Nephron progenitor cell (in vitro differentiated cells): ENCODE measurements at regions not wholly inside any gene's neighbourhood (a gene's known extent, or its start where the extent isn't known, plus 50 kb on each side); places are given as distances from the start of the nearest gene placed in this dataset.

ENCODE experiments used
- DNase-seq: peaks from one replicate; pipeline ENCODE4 v3.0.0; 2021
- H3K27ac Mint-ChIP-seq: 2 replicates; pipeline ENCODE4 v1.8.0; 2021; ENCODE audit warnings: mild to moderate bottlenecking, moderate library complexity, mixed read lengths
- H3K27me3 Mint-ChIP-seq: 2 replicates; pipeline ENCODE4 v1.8.0; 2021; ENCODE audit warnings: mild to moderate bottlenecking, low read depth, mixed read lengths; ENCODE audit not compliant: poor library complexity
- H3K36me3 Mint-ChIP-seq: 2 replicates; pipeline ENCODE4 v1.8.0; 2021; ENCODE audit warnings: low read depth, mixed read lengths
- H3K4me1 Mint-ChIP-seq: 2 replicates; pipeline ENCODE4 v1.8.0; 2021; ENCODE audit warnings: mixed read lengths
- H3K4me3 Mint-ChIP-seq: 2 replicates; pipeline ENCODE4 v1.8.0; 2021; ENCODE audit warnings: mild to moderate bottlenecking, moderate library complexity, mixed read lengths
- H3K9me3 Mint-ChIP-seq: 2 replicates; pipeline ENCODE4 v1.8.0; 2021; ENCODE audit warnings: mild to moderate bottlenecking, moderate library complexity, mixed read lengths
- CTCF ChIP-seq: fragments of 200-600 bp; sonication (generic); IDR thresholded peaks from 2 replicates; pipeline ENCODE4 v1.5.0; 2021; ENCODE audit warnings: antibody characterized with exemption

- peaks cover 6% of the 10 kb centered on the region for H3K4me1 Mint-ChIP-seq
- no peak for TF ChIP-seq CTCF
- DNase-seq, result no peak
- H3K27me3 Mint-ChIP-seq, result peaks cover 23% of the 10 kb centered on the region
- no peak overlapping the region for H3K4me3 Mint-ChIP-seq
- H3K36me3 Mint-ChIP-seq, result no peaks in the 10 kb centered on the region
- H3K9me3 Mint-ChIP-seq, result no peaks in the 10 kb centered on the region
- no peak overlapping the region for H3K27ac Mint-ChIP-seq
These were observed 90.1 kb upstream of the PITX1 start for GRCh38 chr5:135124128-135124527.

- Mint-ChIP-seq H3K4me3 (no peak overlapping the region), H3K9me3 (no peaks in the 10 kb centered on the region), H3K4me1 (peaks cover 14% of the 10 kb centered on the region), H3K36me3 (no peaks in the 10 kb centered on the region), H3K27ac (no peak overlapping the region), H3K27me3 (peaks cover 23% of the 10 kb centered on the region)
- DNase-seq, result no peak
- no peak for TF ChIP-seq CTCF
These were observed 88.8 kb upstream of the PITX1 start for GRCh38 chr5:135122797-135123196.

- no peak for TF ChIP-seq CTCF
- Mint-ChIP-seq H3K4me1 (peaks cover 14% of the 10 kb centered on the region), H3K9me3 (no peaks in the 10 kb centered on the region), H3K4me3 (no peak overlapping the region), H3K27me3 (peaks cover 16% of the 10 kb centered on the region), H3K27ac (no peak overlapping the region), H3K36me3 (no peaks in the 10 kb centered on the region)
- DNase-seq, result no peak
These were observed 86.9 kb upstream of the PITX1 start for GRCh38 chr5:135120951-135121350.

- peaks cover 8% of the 10 kb centered on the region for H3K27me3 Mint-ChIP-seq
- peaks cover 14% of the 10 kb centered on the region for H3K4me1 Mint-ChIP-seq
- TF ChIP-seq CTCF, result no peak
- no peaks in the 10 kb centered on the region for H3K9me3 Mint-ChIP-seq
- H3K4me3 Mint-ChIP-seq, result no peak overlapping the region
- H3K27ac Mint-ChIP-seq, result no peak overlapping the region
- H3K36me3 Mint-ChIP-seq, result no peaks in the 10 kb centered on the region
- no peak for DNase-seq
These were observed 85.5 kb upstream of the PITX1 start for GRCh38 chr5:135119481-135119880.

- H3K4me3 Mint-ChIP-seq, result no peak overlapping the region
- H3K36me3 Mint-ChIP-seq, result no peaks in the 10 kb centered on the region
- H3K4me1 Mint-ChIP-seq, result peaks cover 9% of the 10 kb centered on the region
- no peak for TF ChIP-seq CTCF
- H3K27ac Mint-ChIP-seq, result no peak overlapping the region
- peaks cover 16% of the 10 kb centered on the region for H3K27me3 Mint-ChIP-seq
- DNase-seq, result no peak
- no peaks in the 10 kb centered on the region for H3K9me3 Mint-ChIP-seq
These were observed 83.6 kb upstream of the PITX1 start for GRCh38 chr5:135117590-135117989.

- no peak overlapping the region for H3K27ac Mint-ChIP-seq
- H3K36me3 Mint-ChIP-seq, result no peaks in the 10 kb centered on the region
- no peak for DNase-seq
- H3K4me3 Mint-ChIP-seq, result no peak overlapping the region
- no peaks in the 10 kb centered on the region for H3K9me3 Mint-ChIP-seq
- TF ChIP-seq CTCF, result no peak
- H3K27me3 Mint-ChIP-seq, result peaks cover 16% of the 10 kb centered on the region
- H3K4me1 Mint-ChIP-seq, result peaks cover 13% of the 10 kb centered on the region
These were observed 82.1 kb upstream of the PITX1 start for GRCh38 chr5:135116160-135116561.
